ENCODE measurements at regions not wholly inside any gene's neighbourhood (a gene's known extent, or its start where the extent isn't known, plus 50 kb on each side); places are given as distances from the start of the nearest gene placed in this dataset.

DNA sequence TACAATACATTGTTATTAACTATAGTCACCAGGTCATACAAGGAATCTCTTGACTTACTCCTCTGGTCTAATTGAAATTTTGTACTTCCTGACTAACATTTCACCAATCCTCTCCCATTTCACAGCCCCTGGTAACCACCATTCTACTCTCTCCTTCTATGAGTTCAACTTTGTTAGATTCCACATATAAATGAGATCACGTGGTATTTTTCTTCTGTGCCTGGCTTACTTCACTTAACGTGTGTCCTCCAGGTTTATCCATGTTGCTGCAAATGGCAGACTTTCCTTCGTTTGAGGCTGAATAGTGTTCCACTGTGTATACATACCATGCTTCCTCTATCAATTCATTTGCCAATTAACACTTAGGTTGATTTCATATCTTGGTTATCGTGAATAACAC lies 128.5 kb downstream of the CHD9NB start:
- Histone ChIP-seq H3K4me1 (ENCODE audit: control insufficient read depth, extremely low read depth, insufficient read depth, low read length) (no peaks in the 10 kb centered on the region), H3K9me3 (ENCODE audit: control insufficient read depth, low read depth, low read length) (no peaks in the 10 kb centered on the region), H3K36me3 (ENCODE audit: control insufficient read depth in 2 of 2, extremely low read depth in 1 of 2, insufficient read depth in 2 of 2, low read length in 2 of 2) (no peaks in the 10 kb centered on the region), H4K20me1 (ENCODE audit: control insufficient read depth, extremely low read depth, insufficient read depth, low read length) (no peaks in the 10 kb centered on the region), H3K79me2 (ENCODE audit: control insufficient read depth, insufficient read depth, low read length) (no peaks in the 10 kb centered on the region), H3K9me1 (ENCODE audit: control insufficient read depth, extremely low read depth, insufficient read depth, low read length) (no peaks in the 10 kb centered on the region), H2AFZ (ENCODE audit: control insufficient read depth, low read length) (no peak overlapping the region), H3K4me3 (ENCODE audit: control insufficient read depth in 2 of 3, extremely low read depth in 1 of 3, insufficient read depth in 2 of 3, low read depth in 1 of 3, low read length in 3 of 3) (no peak overlapping the region), H3K27me3 (ENCODE audit: control insufficient read depth, extremely low read depth, insufficient read depth, low read length) (no peaks in the 10 kb centered on the region), H3K27ac (ENCODE audit: control insufficient read depth, insufficient read depth, low read length) (no peak overlapping the region), H3K9ac (ENCODE audit: control insufficient read depth, extremely low read depth, insufficient read depth, low read length) (no peak overlapping the region), H3K4me2 (ENCODE audit: control insufficient read depth, extremely low read depth, insufficient read depth, low read depth, low read length) (no peak overlapping the region)
- TF ChIP-seq, protein P1, sequence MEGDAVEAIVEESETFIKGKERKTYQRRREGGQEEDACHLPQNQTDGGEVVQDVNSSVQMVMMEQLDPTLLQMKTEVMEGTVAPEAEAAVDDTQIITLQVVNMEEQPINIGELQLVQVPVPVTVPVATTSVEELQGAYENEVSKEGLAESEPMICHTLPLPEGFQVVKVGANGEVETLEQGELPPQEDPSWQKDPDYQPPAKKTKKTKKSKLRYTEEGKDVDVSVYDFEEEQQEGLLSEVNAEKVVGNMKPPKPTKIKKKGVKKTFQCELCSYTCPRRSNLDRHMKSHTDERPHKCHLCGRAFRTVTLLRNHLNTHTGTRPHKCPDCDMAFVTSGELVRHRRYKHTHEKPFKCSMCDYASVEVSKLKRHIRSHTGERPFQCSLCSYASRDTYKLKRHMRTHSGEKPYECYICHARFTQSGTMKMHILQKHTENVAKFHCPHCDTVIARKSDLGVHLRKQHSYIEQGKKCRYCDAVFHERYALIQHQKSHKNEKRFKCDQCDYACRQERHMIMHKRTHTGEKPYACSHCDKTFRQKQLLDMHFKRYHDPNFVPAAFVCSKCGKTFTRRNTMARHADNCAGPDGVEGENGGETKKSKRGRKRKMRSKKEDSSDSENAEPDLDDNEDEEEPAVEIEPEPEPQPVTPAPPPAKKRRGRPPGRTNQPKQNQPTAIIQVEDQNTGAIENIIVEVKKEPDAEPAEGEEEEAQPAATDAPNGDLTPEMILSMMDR (optimal IDR thresholded peaks at IDR 0.05 in 1 of 3, IDR thresholded peaks at IDR 0.05 in 1 of 3, conservative IDR thresholded peaks at IDR 0.05 in 1 of 3; ENCODE audit: extremely low read depth in 1 of 3, insufficient read depth in 2 of 3, low read length in 3 of 3), result no peak
- TF ChIP-seq EZH2 (IDR thresholded peaks at IDR 0.05; ENCODE audit: low read length), result no peak
- DNase-seq (ENCODE audit: low read depth, low spot score) (no peak), FAIRE-seq (no peak)
- dilution Hi-C loops (cut with MboI; ENCODE audit: extremely low pct_ligation_motif_present, low sequenced_read_pairs), result no loop called here

DNA sequence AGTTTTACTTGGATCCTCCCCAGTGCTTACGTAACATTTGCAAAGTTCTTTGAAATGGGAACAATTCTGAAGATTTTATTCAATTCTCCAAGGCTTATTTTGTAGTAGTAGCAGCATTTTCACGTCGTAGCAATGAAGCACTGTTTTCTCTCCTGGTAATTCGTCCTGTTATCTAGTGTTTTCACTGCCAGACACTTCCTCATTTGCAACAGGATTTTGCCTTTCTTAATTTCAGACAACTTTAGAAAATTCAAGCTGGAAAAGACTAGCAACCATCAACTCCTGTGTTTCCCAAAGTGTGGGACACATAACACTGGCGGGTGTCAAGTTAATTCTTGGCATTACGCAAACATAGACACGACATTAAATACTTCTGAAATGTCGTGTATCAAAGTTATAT lies 131.6 kb downstream of the CHD9NB start:
- H3K4me3 ChIP-seq (ENCODE audit: control insufficient read depth in 2 of 3, extremely low read depth in 1 of 3, insufficient read depth in 2 of 3, low read depth in 1 of 3, low read length in 3 of 3), result no peak overlapping the region
- no peak overlapping the region for H3K4me2 ChIP-seq (ENCODE audit: control insufficient read depth, extremely low read depth, insufficient read depth, low read depth, low read length)
- no peaks in the 10 kb centered on the region for H3K9me3 ChIP-seq (ENCODE audit: control insufficient read depth, low read depth, low read length)
- no peaks in the 10 kb centered on the region for H3K36me3 ChIP-seq (ENCODE audit: control insufficient read depth in 2 of 2, extremely low read depth in 1 of 2, insufficient read depth in 2 of 2, low read length in 2 of 2)
- no peak overlapping the region for H3K9ac ChIP-seq (ENCODE audit: control insufficient read depth, extremely low read depth, insufficient read depth, low read length)
- H3K4me1 ChIP-seq (ENCODE audit: control insufficient read depth, extremely low read depth, insufficient read depth, low read length), result no peaks in the 10 kb centered on the region
- TF ChIP-seq, protein P1 (optimal IDR thresholded peaks at IDR 0.05 in 1 of 3, IDR thresholded peaks at IDR 0.05 in 1 of 3, conservative IDR thresholded peaks at IDR 0.05 in 1 of 3; ENCODE audit: extremely low read depth in 1 of 3, insufficient read depth in 2 of 3, low read length in 3 of 3), result no peak
- TF ChIP-seq EZH2 (IDR thresholded peaks at IDR 0.05; ENCODE audit: low read length), result no peak
- no peak overlapping the region for H3K27ac ChIP-seq (ENCODE audit: control insufficient read depth, insufficient read depth, low read length)
- no peaks in the 10 kb centered on the region for H3K27me3 ChIP-seq (ENCODE audit: control insufficient read depth, extremely low read depth, insufficient read depth, low read length)
- no peaks in the 10 kb centered on the region for H4K20me1 ChIP-seq (ENCODE audit: control insufficient read depth, extremely low read depth, insufficient read depth, low read length)
- no peak for FAIRE-seq
- no peak overlapping the region for H2AFZ ChIP-seq (ENCODE audit: control insufficient read depth, low read length)
- no peaks in the 10 kb centered on the region for H3K79me2 ChIP-seq (ENCODE audit: control insufficient read depth, insufficient read depth, low read length)
- no peaks in the 10 kb centered on the region for H3K9me1 ChIP-seq (ENCODE audit: control insufficient read depth, extremely low read depth, insufficient read depth, low read length)
- no peak for DNase-seq (ENCODE audit: low read depth, low spot score)
- dilution Hi-C loops (cut with MboI; ENCODE audit: extremely low pct_ligation_motif_present, low sequenced_read_pairs), result no loop called here

Measured in keratinocyte (primary cell).